GM19035 (cell line): ENCODE measurements at regions not wholly inside any gene's neighbourhood (a gene's known extent, or its start where the extent isn't known, plus 50 kb on each side); places are given as distances from the start of the nearest gene placed in this dataset.

Source experiments
- ATAC-seq: cut with Tn5 transposase; IDR thresholded peaks from one replicate; pipeline ENCODE4 v1.9.1; 2021; ENCODE audit not compliant: unreplicated experiment

DNA sequence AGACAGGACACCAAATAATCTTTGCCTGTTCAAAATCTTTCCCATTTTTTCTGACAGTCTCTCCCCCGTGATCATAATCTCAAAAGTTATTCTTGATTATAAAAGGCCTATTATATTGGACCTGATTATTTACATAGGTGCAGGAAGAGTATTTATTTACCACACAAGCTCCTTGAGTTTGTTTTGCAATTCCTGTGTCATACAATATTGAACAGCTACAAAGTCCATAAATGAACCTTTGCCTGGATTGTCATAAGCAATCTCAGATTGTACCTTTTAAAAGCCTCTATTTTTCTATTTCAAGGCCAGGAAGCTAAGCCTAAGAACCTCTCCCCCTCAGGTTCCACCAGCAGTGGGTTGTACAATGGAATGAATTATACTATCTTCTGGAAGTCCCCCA is 183.9 kb upstream of the MEOX2 start:
- no peak for ATAC-seq

GRCh38 chr7:15867441-15867840 is 181.0 kb upstream of the MEOX2 start:
- ATAC-seq = no peak

- ATAC-seq = no peak
Measured at GRCh38 chr7:15866753-15867152, 180.3 kb upstream of the MEOX2 start.

DNA sequence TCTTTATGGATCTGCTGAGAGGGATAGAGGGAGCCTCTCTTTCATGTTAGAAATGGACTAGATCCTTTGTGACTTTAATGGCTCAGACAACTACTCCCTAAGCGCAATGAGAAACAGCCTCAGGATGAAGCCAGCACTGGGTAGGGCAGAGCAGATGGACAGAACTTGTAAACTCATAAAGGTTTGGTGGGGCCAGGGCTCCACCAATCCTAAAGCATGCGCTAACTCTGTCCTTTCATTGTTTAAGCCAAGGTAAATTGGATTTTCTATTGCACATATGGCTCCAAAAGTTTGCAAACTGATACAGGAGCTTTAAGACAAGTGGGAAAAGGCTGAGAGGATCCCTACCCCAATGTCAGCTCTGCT is 178.1 kb upstream of the MEOX2 start:
- no peak for ATAC-seq

- no peak for ATAC-seq
Measured at GRCh38 chr7:15863951-15864625, 177.6 kb upstream of the MEOX2 start.

- ATAC-seq = no peak
Measured at GRCh38 chr7:15862781-15863165, 176.3 kb upstream of the MEOX2 start.

DNA sequence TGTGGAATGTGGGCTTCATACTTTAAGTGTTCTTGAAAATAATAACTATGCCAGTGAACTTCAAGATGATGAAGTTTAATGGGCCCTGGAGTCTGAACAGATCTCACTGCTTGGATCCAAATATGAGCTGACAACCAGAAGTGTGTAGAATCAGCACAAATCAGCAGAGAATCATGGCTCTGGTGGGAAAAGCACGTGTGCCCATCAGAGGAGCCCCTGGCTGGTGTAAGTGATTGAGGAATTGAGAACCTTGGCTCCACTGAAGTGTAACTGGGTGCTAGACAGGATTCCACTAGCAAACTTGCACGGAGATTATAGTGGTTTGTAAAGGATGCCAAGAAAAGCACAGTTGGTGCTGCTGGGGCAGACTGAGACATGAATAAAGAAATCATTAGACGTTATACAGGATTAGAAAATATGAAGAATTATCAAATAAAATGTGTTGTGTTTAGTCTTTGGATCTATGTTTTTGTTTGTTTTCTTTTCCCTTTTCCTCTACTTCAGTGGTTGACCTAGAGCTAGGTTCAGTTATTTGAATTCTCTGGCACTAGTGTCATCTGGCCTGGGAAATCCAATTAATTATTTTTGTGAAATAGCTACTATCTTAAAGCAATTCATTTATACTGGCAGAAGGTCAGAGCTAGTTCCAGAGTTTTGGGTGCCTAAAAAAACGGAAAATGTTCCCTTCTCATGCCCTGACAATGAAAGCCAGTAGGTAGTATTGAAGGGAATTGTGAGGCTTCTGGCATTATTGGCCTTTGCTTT is 175.7 kb upstream of the MEOX2 start:
- no peak for ATAC-seq

GRCh38 chr7:15860264-15860949 is 173.9 kb upstream of the MEOX2 start:
- ATAC-seq = no peak

- ATAC-seq = no peak
Measured at GRCh38 chr7:15857026-15857425, 170.5 kb upstream of the MEOX2 start.

DNA sequence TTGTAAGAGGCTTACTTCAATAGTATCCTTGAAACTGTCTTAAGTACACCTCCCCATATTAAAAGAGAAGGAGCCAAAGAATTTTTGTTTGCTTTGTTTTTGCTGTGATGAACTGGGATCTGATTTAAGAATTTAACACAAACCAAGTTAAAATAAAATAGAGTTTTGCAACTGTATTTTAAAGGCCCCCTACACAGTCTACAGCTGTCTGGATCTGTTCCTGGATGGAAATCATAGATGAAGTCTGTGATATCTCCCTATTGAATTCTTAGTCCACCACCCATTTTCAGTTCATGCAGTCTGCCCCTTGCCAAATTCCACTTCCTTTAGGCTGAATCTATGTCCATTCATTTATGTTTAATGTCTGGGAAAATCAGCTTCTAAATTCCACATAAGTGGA is 169.8 kb upstream of the MEOX2 start:
- no peak for ATAC-seq

DNA sequence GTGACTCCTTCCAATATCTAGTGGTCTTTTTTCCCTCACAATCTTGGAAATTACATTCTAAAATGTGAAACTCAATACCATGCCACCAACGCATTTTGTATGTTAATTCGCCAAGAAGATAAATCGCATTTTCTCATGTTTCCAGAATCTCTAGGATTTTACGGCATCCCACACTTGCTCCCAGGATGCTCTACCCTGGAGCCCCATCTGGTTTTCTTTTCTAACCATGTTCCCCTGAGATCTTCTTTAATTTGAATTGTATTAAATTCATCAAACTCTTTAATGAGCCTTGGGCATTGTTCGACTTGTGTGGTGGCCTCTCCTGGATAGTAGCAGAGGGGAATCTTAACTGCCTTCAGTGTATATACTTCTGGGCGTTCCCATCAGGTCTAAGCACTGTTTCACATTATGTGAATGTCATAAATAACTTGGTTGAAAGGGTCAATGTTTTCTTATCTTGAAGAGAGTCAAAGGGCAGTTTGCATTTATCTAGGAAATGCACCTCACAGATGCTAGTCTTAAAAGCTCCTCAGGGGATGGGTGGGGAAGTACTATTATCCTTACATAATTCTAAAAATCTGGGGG is 169.1 kb upstream of the MEOX2 start:
- no peak for ATAC-seq

DNA sequence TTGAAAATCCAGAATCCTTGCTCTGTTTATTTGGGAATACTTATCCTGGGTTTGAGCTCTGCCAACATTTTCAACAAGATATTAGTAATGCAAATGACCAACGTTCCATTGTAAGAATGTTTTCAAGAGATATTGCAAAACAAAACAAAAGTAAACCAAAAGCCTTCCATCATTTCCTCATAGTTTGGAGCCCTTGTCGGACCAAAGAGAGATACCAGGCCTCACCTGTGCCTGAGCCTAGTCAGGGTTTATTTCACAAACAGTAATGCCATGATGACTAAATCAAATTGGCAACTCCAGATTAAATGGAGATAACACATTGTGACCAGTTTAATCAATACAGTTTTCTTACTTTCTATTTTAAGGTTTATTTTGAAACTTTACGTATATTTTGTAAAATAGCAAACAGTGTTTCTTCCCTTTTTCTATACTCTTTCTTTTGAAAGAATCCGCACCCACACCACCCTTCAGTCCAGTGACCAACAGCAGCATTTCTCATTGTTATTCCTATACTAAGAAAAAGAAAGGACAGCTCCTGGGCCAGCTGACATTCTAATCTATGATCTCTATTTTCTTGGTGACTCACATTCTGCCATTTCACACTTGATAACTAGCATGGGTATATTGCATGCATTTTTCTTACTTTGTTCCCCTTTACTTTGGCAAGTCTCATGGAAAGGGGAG is 168.5 kb upstream of the MEOX2 start:
- ATAC-seq = no peak

- ATAC-seq = no peak
Measured at GRCh38 chr7:15853832-15854470, 167.5 kb upstream of the MEOX2 start.

GRCh38 chr7:15851201-15851600 is 164.7 kb upstream of the MEOX2 start:
- ATAC-seq = no peak

GRCh38 chr7:15848901-15849300 is 162.4 kb upstream of the MEOX2 start:
- no peak for ATAC-seq

GRCh38 chr7:15848362-15848761 is 161.9 kb upstream of the MEOX2 start:
- no peak for ATAC-seq

GRCh38 chr7:15845868-15846267 is 159.4 kb upstream of the MEOX2 start:
- no peak for ATAC-seq

DNA sequence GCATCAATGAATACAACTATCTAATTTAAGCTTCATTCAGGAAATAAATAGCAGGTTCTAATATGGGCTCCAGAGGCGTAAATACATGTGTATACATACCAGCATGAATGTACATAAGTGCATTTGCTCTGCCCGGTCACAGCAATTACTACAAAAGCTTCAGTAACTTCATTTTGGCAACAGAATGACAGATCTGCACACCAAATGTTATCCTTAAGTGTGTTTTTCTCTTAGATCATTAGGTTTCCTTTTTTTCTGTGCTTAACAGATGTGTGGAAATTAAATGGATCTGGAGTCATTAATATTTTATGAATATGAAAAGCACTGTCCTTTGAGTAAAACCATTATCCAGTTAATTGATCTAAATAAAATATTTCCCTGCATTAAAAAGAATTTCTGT is 159.0 kb upstream of the MEOX2 start:
- ATAC-seq = no peak

GRCh38 chr7:15839416-15840100 is 153.1 kb upstream of the MEOX2 start:
- ATAC-seq = no peak

- no peak for ATAC-seq
Measured at GRCh38 chr7:15838265-15838664, 151.8 kb upstream of the MEOX2 start.
